ENCODE measurements at regions not wholly inside any gene's neighbourhood (a gene's known extent, or its start where the extent isn't known, plus 50 kb on each side); places are given as distances from the start of the nearest gene placed in this dataset.

DNA sequence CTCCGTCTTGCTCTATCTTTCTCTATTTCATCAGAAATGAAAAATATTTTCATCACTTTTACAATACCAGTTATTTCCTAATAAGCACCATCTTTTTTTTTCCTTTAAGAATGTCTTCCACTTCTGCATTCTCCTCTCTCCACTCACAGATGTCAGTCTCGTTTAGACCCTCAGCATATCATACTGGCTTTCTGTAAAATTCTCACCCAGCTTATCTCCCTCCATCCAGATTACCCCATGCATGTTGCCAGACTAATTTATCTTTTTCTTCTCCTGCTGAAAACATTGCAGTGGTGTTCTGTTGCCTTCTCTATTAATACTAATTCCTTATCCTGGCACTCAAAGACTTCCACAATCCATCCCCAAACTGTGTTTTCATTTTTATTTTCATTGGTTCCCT is 513.8 kb upstream of the KLF12 start:
- Histone ChIP-seq H2AFZ (ENCODE audit: low read length) (no peak overlapping the region), H3K36me3 (replicated peaks; ENCODE audit: insufficient read depth, low read length) (no peaks in the 10 kb centered on the region), H3K9me2 (replicated peaks; ENCODE audit: insufficient read depth, low read length) (no peaks in the 10 kb centered on the region), H3K79me2 (ENCODE audit: low read length) (no peaks in the 10 kb centered on the region), H4K20me1 (ENCODE audit: insufficient read depth, low read length) (no peaks in the 10 kb centered on the region), H3K9ac (ENCODE audit: low read length) (no peak overlapping the region), H3K27me3 (replicated peaks; ENCODE audit: insufficient read depth, low read length) (no peaks in the 10 kb centered on the region), H3K4me2 (ENCODE audit: low read depth, low read length) (no peak overlapping the region), H3K27ac (ENCODE audit: low read length) (no peak overlapping the region), H3K9me3 (replicated peaks; ENCODE audit: insufficient read depth, low read length) (no peaks in the 10 kb centered on the region), H3K4me3 (ENCODE audit: low read length) (no peak overlapping the region), H3K4me1 (ENCODE audit: low read length) (no peaks in the 10 kb centered on the region), H3F3A (ENCODE audit: insufficient read depth, low read length) (no peaks in the 10 kb centered on the region)
- no peak for TF ChIP-seq EZH2phosphoT487 (IDR thresholded peaks at IDR 0.05; ENCODE audit: low read length)
- TF ChIP-seq EZH2 (optimal IDR thresholded peaks at IDR 0.05; ENCODE audit: low read depth, low read length), result no peak
- TF ChIP-seq, protein P1, sequence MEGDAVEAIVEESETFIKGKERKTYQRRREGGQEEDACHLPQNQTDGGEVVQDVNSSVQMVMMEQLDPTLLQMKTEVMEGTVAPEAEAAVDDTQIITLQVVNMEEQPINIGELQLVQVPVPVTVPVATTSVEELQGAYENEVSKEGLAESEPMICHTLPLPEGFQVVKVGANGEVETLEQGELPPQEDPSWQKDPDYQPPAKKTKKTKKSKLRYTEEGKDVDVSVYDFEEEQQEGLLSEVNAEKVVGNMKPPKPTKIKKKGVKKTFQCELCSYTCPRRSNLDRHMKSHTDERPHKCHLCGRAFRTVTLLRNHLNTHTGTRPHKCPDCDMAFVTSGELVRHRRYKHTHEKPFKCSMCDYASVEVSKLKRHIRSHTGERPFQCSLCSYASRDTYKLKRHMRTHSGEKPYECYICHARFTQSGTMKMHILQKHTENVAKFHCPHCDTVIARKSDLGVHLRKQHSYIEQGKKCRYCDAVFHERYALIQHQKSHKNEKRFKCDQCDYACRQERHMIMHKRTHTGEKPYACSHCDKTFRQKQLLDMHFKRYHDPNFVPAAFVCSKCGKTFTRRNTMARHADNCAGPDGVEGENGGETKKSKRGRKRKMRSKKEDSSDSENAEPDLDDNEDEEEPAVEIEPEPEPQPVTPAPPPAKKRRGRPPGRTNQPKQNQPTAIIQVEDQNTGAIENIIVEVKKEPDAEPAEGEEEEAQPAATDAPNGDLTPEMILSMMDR (IDR thresholded peaks at IDR 0.05; ENCODE audit: low read length), result no peak
- no peak for DNase-seq

DNA sequence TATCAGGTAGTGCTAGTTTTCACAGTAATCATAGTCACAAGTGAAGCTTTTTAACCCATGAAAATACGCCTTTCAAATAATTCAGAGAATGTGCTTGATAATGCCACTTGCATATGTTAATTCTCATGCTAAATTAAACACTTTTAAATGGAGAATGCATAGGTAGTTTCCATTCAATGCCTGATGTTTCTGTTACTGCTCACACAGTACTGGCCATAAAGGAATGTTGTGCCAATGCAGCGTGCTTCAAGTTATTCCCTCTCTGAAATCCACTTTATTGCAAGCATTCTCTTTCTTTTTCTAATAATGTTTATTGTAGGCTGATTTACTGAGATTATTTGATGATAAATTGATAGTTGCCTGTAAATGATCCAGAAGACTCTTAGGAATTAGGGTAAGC is 513.0 kb upstream of the KLF12 start:
- no peak for TF ChIP-seq EZH2 (optimal IDR thresholded peaks at IDR 0.05; ENCODE audit: low read depth, low read length)
- TF ChIP-seq EZH2phosphoT487 (IDR thresholded peaks at IDR 0.05; ENCODE audit: low read length), result no peak
- TF ChIP-seq, protein P1 (IDR thresholded peaks at IDR 0.05; ENCODE audit: low read length), result no peak
- Histone ChIP-seq H3K27me3 (replicated peaks; ENCODE audit: insufficient read depth, low read length) (no peaks in the 10 kb centered on the region), H3K9me3 (replicated peaks; ENCODE audit: insufficient read depth, low read length) (no peaks in the 10 kb centered on the region), H3K79me2 (ENCODE audit: low read length) (no peaks in the 10 kb centered on the region), H3K9me2 (replicated peaks; ENCODE audit: insufficient read depth, low read length) (no peaks in the 10 kb centered on the region), H3K4me2 (ENCODE audit: low read depth, low read length) (no peak overlapping the region), H3K9ac (ENCODE audit: low read length) (no peak overlapping the region), H4K20me1 (ENCODE audit: insufficient read depth, low read length) (no peaks in the 10 kb centered on the region), H3K4me3 (ENCODE audit: low read length) (no peak overlapping the region), H3K27ac (ENCODE audit: low read length) (no peak overlapping the region), H3K36me3 (replicated peaks; ENCODE audit: insufficient read depth, low read length) (no peaks in the 10 kb centered on the region), H2AFZ (ENCODE audit: low read length) (no peak overlapping the region), H3K4me1 (ENCODE audit: low read length) (no peaks in the 10 kb centered on the region), H3F3A (ENCODE audit: insufficient read depth, low read length) (no peaks in the 10 kb centered on the region)
- DNase-seq, result no peak

DNA sequence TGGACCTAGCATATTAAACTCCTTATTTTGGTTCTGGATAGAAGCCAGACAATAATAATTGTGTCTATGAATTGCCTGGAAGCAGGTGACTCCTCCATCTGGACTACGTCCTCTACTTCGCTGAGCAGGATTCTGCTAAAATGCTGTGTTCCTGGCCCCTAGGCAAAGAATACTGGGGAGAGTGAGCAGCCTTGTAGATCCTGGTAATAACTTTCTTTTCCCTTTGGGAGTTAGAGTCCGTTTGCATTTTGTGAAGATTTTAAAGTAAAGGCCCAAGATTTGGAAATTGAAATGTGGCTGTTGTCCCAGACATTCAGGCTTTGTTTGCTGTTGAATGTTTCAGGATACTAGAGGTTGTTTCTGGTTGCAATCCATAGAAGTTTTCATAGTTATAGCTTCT is 511.9 kb upstream of the KLF12 start:
- Histone ChIP-seq H3K4me2 (ENCODE audit: low read depth, low read length) (no peak overlapping the region), H3K9me3 (replicated peaks; ENCODE audit: insufficient read depth, low read length) (no peaks in the 10 kb centered on the region), H4K20me1 (ENCODE audit: insufficient read depth, low read length) (no peaks in the 10 kb centered on the region), H3K27ac (ENCODE audit: low read length) (no peak overlapping the region), H3K27me3 (replicated peaks; ENCODE audit: insufficient read depth, low read length) (no peaks in the 10 kb centered on the region), H3K9me2 (replicated peaks; ENCODE audit: insufficient read depth, low read length) (no peaks in the 10 kb centered on the region), H3K79me2 (ENCODE audit: low read length) (no peaks in the 10 kb centered on the region), H3K36me3 (replicated peaks; ENCODE audit: insufficient read depth, low read length) (no peaks in the 10 kb centered on the region), H3K4me3 (ENCODE audit: low read length) (no peak overlapping the region), H3K9ac (ENCODE audit: low read length) (no peak overlapping the region), H3F3A (ENCODE audit: insufficient read depth, low read length) (no peaks in the 10 kb centered on the region), H2AFZ (ENCODE audit: low read length) (no peak overlapping the region), H3K4me1 (ENCODE audit: low read length) (no peaks in the 10 kb centered on the region)
- TF ChIP-seq EZH2 (optimal IDR thresholded peaks at IDR 0.05; ENCODE audit: low read depth, low read length) (no peak), EZH2phosphoT487 (IDR thresholded peaks at IDR 0.05; ENCODE audit: low read length) (no peak)
- TF ChIP-seq, protein P1 (IDR thresholded peaks at IDR 0.05; ENCODE audit: low read length), result no peak
- no peak for DNase-seq
